ENCODE measurements at regions not wholly inside any gene's neighbourhood (a gene's known extent, or its start where the extent isn't known, plus 50 kb on each side); places are given as distances from the start of the nearest gene placed in this dataset.

- TF ChIP-seq EZH2phosphoT487 (IDR thresholded peaks at IDR 0.05; ENCODE audit: borderline replicate concordance, low read depth, low read length): no peak
- TF ChIP-seq, protein P1, sequence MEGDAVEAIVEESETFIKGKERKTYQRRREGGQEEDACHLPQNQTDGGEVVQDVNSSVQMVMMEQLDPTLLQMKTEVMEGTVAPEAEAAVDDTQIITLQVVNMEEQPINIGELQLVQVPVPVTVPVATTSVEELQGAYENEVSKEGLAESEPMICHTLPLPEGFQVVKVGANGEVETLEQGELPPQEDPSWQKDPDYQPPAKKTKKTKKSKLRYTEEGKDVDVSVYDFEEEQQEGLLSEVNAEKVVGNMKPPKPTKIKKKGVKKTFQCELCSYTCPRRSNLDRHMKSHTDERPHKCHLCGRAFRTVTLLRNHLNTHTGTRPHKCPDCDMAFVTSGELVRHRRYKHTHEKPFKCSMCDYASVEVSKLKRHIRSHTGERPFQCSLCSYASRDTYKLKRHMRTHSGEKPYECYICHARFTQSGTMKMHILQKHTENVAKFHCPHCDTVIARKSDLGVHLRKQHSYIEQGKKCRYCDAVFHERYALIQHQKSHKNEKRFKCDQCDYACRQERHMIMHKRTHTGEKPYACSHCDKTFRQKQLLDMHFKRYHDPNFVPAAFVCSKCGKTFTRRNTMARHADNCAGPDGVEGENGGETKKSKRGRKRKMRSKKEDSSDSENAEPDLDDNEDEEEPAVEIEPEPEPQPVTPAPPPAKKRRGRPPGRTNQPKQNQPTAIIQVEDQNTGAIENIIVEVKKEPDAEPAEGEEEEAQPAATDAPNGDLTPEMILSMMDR (conservative IDR thresholded peaks at IDR 0.05; ENCODE audit: low read length): no peak
Observed at GRCh38 chr10:2230478-2230877, 493.2 kb upstream of the ADARB2 start.
